Activated B cell treated with CpG ODN at 0.5 μM for 24 hours (primary cell): ENCODE measurements at regions not wholly inside any gene's neighbourhood (a gene's known extent, or its start where the extent isn't known, plus 50 kb on each side); places are given as distances from the start of the nearest gene placed in this dataset.
"Not testable (repeated sequence)": the region's sequence is repeated elsewhere in the genome, so short reads cannot be mapped to it uniquely, and the experiment has no call there.

Experiments
- ATAC-seq: fragments of 200-7000 bp; cut with Tn5 transposase; one replicate; pipeline ENCODE4 v1.10.0; 2021; ENCODE audit warnings: low read depth, mild to moderate bottlenecking, moderate library complexity
- CTCF ChIA-PET: fragments of 350-600 bp; sonication (Branson Sonifier 250); formaldehyde crosslinking; loops from one replicate; lab custom pipeline; 2021; ENCODE audit warnings: antibody characterized with exemption; lab: Charles Lee
- POLR2A ChIA-PET: fragments of 350-600 bp; sonication (Branson Sonifier 250); formaldehyde crosslinking; loops from one replicate; lab custom pipeline; 2021; ENCODE audit warnings: antibody characterized with exemption; lab: Charles Lee
- DNase-seq: peaks from one replicate; pipeline ENCODE4 v3.0.0; 2022
- H3K27ac Mint-ChIP-seq: one replicate; pipeline ENCODE4 v1.8.0; 2020; ENCODE audit warnings: mixed read lengths
- H3K27me3 Mint-ChIP-seq: one replicate; pipeline ENCODE4 v1.8.0; 2021; ENCODE audit warnings: mixed read lengths
- H3K36me3 Mint-ChIP-seq: one replicate; pipeline ENCODE4 v1.8.0; 2021; ENCODE audit warnings: low read depth, mixed read lengths
- H3K4me1 Mint-ChIP-seq: one replicate; pipeline ENCODE4 v1.8.0; 2021; ENCODE audit warnings: mixed read lengths
- H3K4me3 Mint-ChIP-seq: one replicate; pipeline ENCODE4 v1.8.0; 2020; ENCODE audit warnings: mild to moderate bottlenecking, mixed read lengths
- H3K9me3 Mint-ChIP-seq: one replicate; pipeline ENCODE4 v1.8.0; 2020; ENCODE audit warnings: mixed read lengths
- intact Hi-C: fragments of 100-400 bp; cut with micrococcal nuclease; formaldehyde crosslinking; loops from one replicate; pipeline ENCODE4 v1.15.1; 2024
- TF ChIP-seq, protein P1 (sequence below): fragments of 200-600 bp; IDR thresholded peaks from one replicate; pipeline ENCODE4 v1.8.0; 2022; ENCODE audit warnings: antibody characterized with exemption, mild to moderate bottlenecking

- POLR2A ChIA-PET, result no interaction called here
- CTCF ChIA-PET, result no interaction called here
- Mint-ChIP-seq H3K4me3 (no peak overlapping the region), H3K27me3 (no peaks in the 10 kb centered on the region), H3K9me3 (peaks cover 2% of the 10 kb centered on the region), H3K27ac (no peak overlapping the region), H3K36me3 (no peaks in the 10 kb centered on the region), H3K4me1 (peaks cover 5% of the 10 kb centered on the region)
- DNase-seq (no peak), ATAC-seq (no peak)
- TF ChIP-seq, protein P1, sequence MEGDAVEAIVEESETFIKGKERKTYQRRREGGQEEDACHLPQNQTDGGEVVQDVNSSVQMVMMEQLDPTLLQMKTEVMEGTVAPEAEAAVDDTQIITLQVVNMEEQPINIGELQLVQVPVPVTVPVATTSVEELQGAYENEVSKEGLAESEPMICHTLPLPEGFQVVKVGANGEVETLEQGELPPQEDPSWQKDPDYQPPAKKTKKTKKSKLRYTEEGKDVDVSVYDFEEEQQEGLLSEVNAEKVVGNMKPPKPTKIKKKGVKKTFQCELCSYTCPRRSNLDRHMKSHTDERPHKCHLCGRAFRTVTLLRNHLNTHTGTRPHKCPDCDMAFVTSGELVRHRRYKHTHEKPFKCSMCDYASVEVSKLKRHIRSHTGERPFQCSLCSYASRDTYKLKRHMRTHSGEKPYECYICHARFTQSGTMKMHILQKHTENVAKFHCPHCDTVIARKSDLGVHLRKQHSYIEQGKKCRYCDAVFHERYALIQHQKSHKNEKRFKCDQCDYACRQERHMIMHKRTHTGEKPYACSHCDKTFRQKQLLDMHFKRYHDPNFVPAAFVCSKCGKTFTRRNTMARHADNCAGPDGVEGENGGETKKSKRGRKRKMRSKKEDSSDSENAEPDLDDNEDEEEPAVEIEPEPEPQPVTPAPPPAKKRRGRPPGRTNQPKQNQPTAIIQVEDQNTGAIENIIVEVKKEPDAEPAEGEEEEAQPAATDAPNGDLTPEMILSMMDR, result no peak
- intact Hi-C loops, result no loop called here
Measured at GRCh38 chr18:39313992-39314391, 1748.4 kb upstream of the CELF4 start.

DNA sequence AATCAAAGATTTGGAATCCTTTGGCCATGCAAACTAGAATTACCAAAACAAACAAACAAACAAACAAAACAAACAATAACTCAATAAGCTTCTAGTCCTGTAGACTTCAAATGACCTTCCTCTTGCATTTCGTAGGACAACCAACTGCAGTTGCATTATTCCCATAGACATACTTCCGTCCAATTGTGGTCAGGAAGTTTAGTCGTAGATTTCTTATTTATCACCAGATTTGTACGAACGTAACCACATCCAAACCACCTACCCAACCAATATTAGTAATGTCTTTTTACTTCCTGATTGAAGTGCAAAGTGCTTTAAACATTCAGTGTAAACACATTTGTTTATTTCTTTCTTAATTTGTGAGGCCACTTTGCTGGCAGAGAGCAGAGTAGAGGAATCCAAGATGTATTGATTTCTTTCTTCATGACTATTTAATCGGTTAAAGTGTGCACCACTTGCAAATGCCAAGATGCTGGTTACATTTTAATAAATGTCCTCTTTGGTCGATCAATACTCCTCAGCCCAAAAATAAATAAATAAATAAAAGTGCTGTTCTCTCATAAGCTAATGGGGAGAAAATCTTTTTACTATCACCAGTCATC is 1745.6 kb upstream of the CELF4 start:
- Mint-ChIP-seq H3K4me1 (no peaks in the 10 kb centered on the region), H3K27me3 (no peaks in the 10 kb centered on the region), H3K9me3 (peaks cover 2% of the 10 kb centered on the region), H3K27ac (no peak overlapping the region), H3K36me3 (no peaks in the 10 kb centered on the region), H3K4me3 (no peak overlapping the region)
- TF ChIP-seq, protein P1, result no peak
- DNase-seq (no peak), ATAC-seq (no peak)
- CTCF ChIA-PET, result no interaction called here
- POLR2A ChIA-PET, result no interaction called here
- intact Hi-C loops, result no loop called here

- DNase-seq, H3K4me1 Mint-ChIP-seq, H3K27me3 Mint-ChIP-seq, ATAC-seq, H3K36me3 Mint-ChIP-seq, H3K27ac Mint-ChIP-seq, CTCF ChIA-PET, intact Hi-C loops, H3K9me3 Mint-ChIP-seq, H3K4me3 Mint-ChIP-seq, POLR2A ChIA-PET: not testable (repeated sequence)
Measured at GRCh38 chr18:39308931-39309521, 1743.4 kb upstream of the CELF4 start.

GRCh38 chr18:39305766-39306165 is 1740.2 kb upstream of the CELF4 start:
- ChIA-PET CTCF (no interaction called here), POLR2A (no interaction called here)
- H3K27ac Mint-ChIP-seq, result no peak overlapping the region
- DNase-seq (no peak), ATAC-seq (no peak)
- no peaks in the 10 kb centered on the region for H3K4me1 Mint-ChIP-seq
- H3K27me3 Mint-ChIP-seq, result no peaks in the 10 kb centered on the region
- TF ChIP-seq, protein P1, result no peak
- intact Hi-C loops, result no loop called here
- no peaks in the 10 kb centered on the region for H3K9me3 Mint-ChIP-seq
- H3K36me3 Mint-ChIP-seq, result no peaks in the 10 kb centered on the region
- no peak overlapping the region for H3K4me3 Mint-ChIP-seq

- TF ChIP-seq, protein P1, result no peak
- no peak for DNase-seq
- POLR2A ChIA-PET, result no interaction called here
- intact Hi-C loops, result no loop called here
- ATAC-seq, result no peak
- no peaks in the 10 kb centered on the region for H3K4me1 Mint-ChIP-seq
- H3K36me3 Mint-ChIP-seq, result no peaks in the 10 kb centered on the region
- no peaks in the 10 kb centered on the region for H3K9me3 Mint-ChIP-seq
- H3K27ac Mint-ChIP-seq, result no peak overlapping the region
- CTCF ChIA-PET, result no interaction called here
- H3K27me3 Mint-ChIP-seq, result no peaks in the 10 kb centered on the region
- no peak overlapping the region for H3K4me3 Mint-ChIP-seq
Measured at GRCh38 chr18:39302481-39302880, 1736.9 kb upstream of the CELF4 start.

DNA sequence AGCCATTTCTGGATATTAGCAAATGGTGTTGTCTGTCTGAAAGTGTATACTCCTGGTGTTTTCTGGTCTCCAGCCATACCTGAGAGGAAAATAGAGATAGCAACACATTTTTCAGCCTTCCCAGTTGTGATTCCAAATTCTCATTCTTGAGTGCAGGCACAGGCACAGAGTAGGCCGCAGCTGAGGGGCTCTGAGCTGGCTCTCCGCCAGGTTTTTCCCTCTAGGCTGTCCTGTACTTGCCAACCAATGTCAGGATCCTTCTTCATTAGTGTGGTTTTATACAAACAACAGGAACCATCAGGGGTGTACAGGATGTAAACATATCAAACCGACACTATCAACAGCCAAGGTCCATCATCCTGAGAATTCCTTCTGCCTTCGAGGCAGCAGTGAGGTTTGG is 1733.6 kb upstream of the CELF4 start:
- H3K4me3 Mint-ChIP-seq, result no peak overlapping the region
- ATAC-seq, result no peak
- intact Hi-C loops, result no loop called here

More for the DNA sequence above, 1733.6 kb upstream of the CELF4 start:
- TF ChIP-seq, protein P1, result no peak
- POLR2A ChIA-PET, result no interaction called here
- CTCF ChIA-PET, result no interaction called here
- no peaks in the 10 kb centered on the region for H3K27me3 Mint-ChIP-seq
- no peaks in the 10 kb centered on the region for H3K4me1 Mint-ChIP-seq
- no peak overlapping the region for H3K27ac Mint-ChIP-seq
- H3K9me3 Mint-ChIP-seq, result no peaks in the 10 kb centered on the region
- no peaks in the 10 kb centered on the region for H3K36me3 Mint-ChIP-seq
- no peak for DNase-seq
